Upper lobe of left lung (tissue), 6 donors: ENCODE measurements at regions not wholly inside any gene's neighbourhood (a gene's known extent, or its start where the extent isn't known, plus 50 kb on each side); places are given as distances from the start of the nearest gene placed in this dataset.

Experiments
- ATAC-seq, 2 donors: fragments of 200-7000 bp; cut with Tn5 transposase; one replicate each; pipeline ENCODE4 v1.9.1; 2022; ENCODE audit warnings: mild to moderate bottlenecking in 2 of 2, moderate library complexity in 2 of 2; ENCODE audit not compliant: low FRiP score in 2 of 2
- DNase-seq, 2 donors: peaks; one replicate each; pipeline ENCODE4 v3.0.0-alpha.2; 2019 to 2020
- H3K27ac ChIP-seq, 4 donors: fragments of 200-600 bp; sonication (generic); one replicate each; pipeline ENCODE4 v1.5.1; 2016 to 2019
- H3K27me3 ChIP-seq, 4 donors: fragments of 200-600 bp; sonication (generic); one replicate each; pipeline ENCODE4 v1.5.1; 2017 to 2019
- H3K36me3 ChIP-seq, 4 donors: fragments of 200-600 bp; sonication (generic); one replicate each; pipeline ENCODE4 v1.5.1; 2016 to 2019
- H3K4me1 ChIP-seq, 4 donors: fragments of 200-600 bp; sonication (generic); one replicate each; pipeline ENCODE4 v1.5.1; 2018 to 2019
- H3K4me3 ChIP-seq, 4 donors: fragments of 200-600 bp; sonication (generic); one replicate each; pipeline ENCODE4 v1.5.1; 2017 to 2019; ENCODE audit warnings: mild to moderate bottlenecking in 2 of 4, moderate library complexity in 1 of 4
- H3K9me3 ChIP-seq, 4 donors: fragments of 200-600 bp; sonication (generic); one replicate each; pipeline ENCODE4 v1.5.1; 2018 to 2019
- CTCF ChIP-seq, 6 experiments: fragments of 450-650 bp in 4 of 6; fragments of 200-600 bp in 2 of 6; sonication (generic) in 2 of 6; IDR thresholded peaks; one replicate each; pipeline ENCODE4 v1.5.1; 2016 to 2019; ENCODE audit warnings: antibody characterized with exemption in 6 of 6
- EP300 ChIP-seq, 4 donors: sonication (generic); formaldehyde crosslinking; IDR thresholded peaks; one replicate each; pipeline ENCODE4 v1.5.1; 2017; ENCODE audit warnings: antibody characterized with exemption in 4 of 4, control low read depth in 2 of 4
- POLR2A ChIP-seq, 4 donors: fragments of 450-650 bp; IDR thresholded peaks; one replicate each; pipeline ENCODE4 v1.5.1; 2016 to 2017; ENCODE audit warnings: antibody characterized with exemption in 4 of 4, mild to moderate bottlenecking in 2 of 4
- POLR2AphosphoS5 ChIP-seq, 2 donors: sonication (generic); formaldehyde crosslinking; IDR thresholded peaks; one replicate each; pipeline ENCODE4 v1.5.1; 2017; ENCODE audit warnings: antibody characterized with exemption in 2 of 2
- WGBS, 2 donors: methylation state at CpG; one replicate each; pipeline ENCODE4 v1.1.5; 2017 to 2018; 5-methylcytosine and 5-hydroxymethylcytosine counted together
- donor health status: DM: no; HTN: no; CAD: no; lungs with moderate emphysema.
- donor health status: DM: no; HTN: yes; CAD: no; lungs with severe emphysema.

- TF ChIP-seq POLR2A (IDR thresholded peaks at IDR 0.05) (no peak), CTCF (IDR thresholded peaks at IDR 0.05) (no peak), EP300 (IDR thresholded peaks at IDR 0.05) (no peak), POLR2AphosphoS5 (IDR thresholded peaks at IDR 0.05) (no peak)
- no peak for DNase-seq
- H3K27ac ChIP-seq: no peak overlapping the region
- no peaks in the 10 kb centered on the region for H3K27me3 ChIP-seq
- no peaks in the 10 kb centered on the region for H3K36me3 ChIP-seq
- H3K4me3 ChIP-seq: no peak overlapping the region
- no peaks in the 10 kb centered on the region for H3K4me1 ChIP-seq
- no peaks in the 10 kb centered on the region for H3K9me3 ChIP-seq
- no peak for ATAC-seq
- 86 to 89% methylated on average over 18 of the region's 18 CpGs for WGBS, 2 donors
Measured at GRCh38 chr1:4115191-4115900, 215.3 kb upstream of the C1orf174 start.

GRCh38 chr1:4117196-4117595, 217.1 kb upstream of the C1orf174 start:
- Histone ChIP-seq H3K36me3 (no peaks in the 10 kb centered on the region), H3K27me3 (no peaks in the 10 kb centered on the region), H3K4me1 (no peaks in the 10 kb centered on the region), H3K9me3 (no peaks in the 10 kb centered on the region), H3K4me3 (no peak overlapping the region), H3K27ac (no peak overlapping the region)
- 93 to 97% methylated on average over 9 of the region's 9 CpGs for WGBS, 2 donors
- ATAC-seq (no peak), DNase-seq (no peak)
- TF ChIP-seq EP300 (IDR thresholded peaks at IDR 0.05) (no peak), CTCF (IDR thresholded peaks at IDR 0.05) (no peak), POLR2AphosphoS5 (IDR thresholded peaks at IDR 0.05) (no peak), POLR2A (IDR thresholded peaks at IDR 0.05) (no peak)

- Histone ChIP-seq H3K36me3 (no peaks in the 10 kb centered on the region), H3K4me1 (no peaks in the 10 kb centered on the region), H3K4me3 (no peak overlapping the region), H3K27ac (no peak overlapping the region), H3K9me3 (no peaks in the 10 kb centered on the region), H3K27me3 (no peaks in the 10 kb centered on the region)
- TF ChIP-seq EP300 (IDR thresholded peaks at IDR 0.05) (no peak), CTCF (IDR thresholded peaks at IDR 0.05) (no peak), POLR2A (IDR thresholded peaks at IDR 0.05) (no peak), POLR2AphosphoS5 (IDR thresholded peaks at IDR 0.05) (no peak)
- no peak for DNase-seq
- no peak for ATAC-seq
- WGBS, 2 donors: 55 to 60% methylated on average over 8 to 12 of the region's 12 CpGs
Measured at GRCh38 chr1:4118746-4119515, 218.9 kb upstream of the C1orf174 start.

- Histone ChIP-seq H3K4me3 (no peak overlapping the region), H3K4me1 (no peaks in the 10 kb centered on the region), H3K27me3 (no peaks in the 10 kb centered on the region), H3K27ac (no peak overlapping the region), H3K36me3 (no peaks in the 10 kb centered on the region), H3K9me3 (no peaks in the 10 kb centered on the region)
- ATAC-seq: no peak
- TF ChIP-seq EP300 (IDR thresholded peaks at IDR 0.05) (no peak), POLR2AphosphoS5 (IDR thresholded peaks at IDR 0.05) (no peak), CTCF (IDR thresholded peaks at IDR 0.05) (no peak), POLR2A (IDR thresholded peaks at IDR 0.05) (no peak)
- no peak for DNase-seq
- 65 to 78% methylated on average over 9 to 11 of the region's 11 CpGs for WGBS, 2 donors
Measured at GRCh38 chr1:4119516-4120220, 219.6 kb upstream of the C1orf174 start.
